Effector CD8-positive, alpha-beta T cell (primary cell): ENCODE measurements at regions not wholly inside any gene's neighbourhood (a gene's known extent, or its start where the extent isn't known, plus 50 kb on each side); places are given as distances from the start of the nearest gene placed in this dataset.

Source experiments
- DNase-seq: peaks from one replicate; lab custom pipeline; 2025; lab: John Stamatoyannopoulos, UW

- DNase-seq, result no peak
Measured at GRCh38 chr13:106129993-106130392, 405.5 kb downstream of the EFNB2 start.

GRCh38 chr13:106129273-106129672 is 406.2 kb downstream of the EFNB2 start:
- no peak for DNase-seq

GRCh38 chr13:106122234-106122633 is 413.2 kb downstream of the EFNB2 start:
- DNase-seq, result no peak

GRCh38 chr13:106121173-106121754 is 414.2 kb downstream of the EFNB2 start:
- no peak for DNase-seq

GRCh38 chr13:106118996-106119395 is 416.5 kb downstream of the EFNB2 start:
- no peak for DNase-seq

- DNase-seq, result no peak
Measured at GRCh38 chr13:106118050-106118449, 417.4 kb downstream of the EFNB2 start.

GRCh38 chr13:106117640-106118039 is 417.8 kb downstream of the EFNB2 start:
- DNase-seq, result no peak

GRCh38 chr13:106117035-106117434 is 418.4 kb downstream of the EFNB2 start:
- no peak for DNase-seq

GRCh38 chr13:106115081-106115480 is 420.4 kb downstream of the EFNB2 start:
- no peak for DNase-seq

- DNase-seq, result no peak
Measured at GRCh38 chr13:106113796-106114195, 421.7 kb downstream of the EFNB2 start.

- DNase-seq, result no peak
Measured at GRCh38 chr13:106112191-106112590, 423.3 kb downstream of the EFNB2 start.

GRCh38 chr13:106110241-106110855 is 425.1 kb downstream of the EFNB2 start:
- DNase-seq, result no peak

GRCh38 chr13:106109391-106109791 is 426.1 kb downstream of the EFNB2 start:
- DNase-seq, result no peak

GRCh38 chr13:106108346-106108745 is 427.1 kb downstream of the EFNB2 start:
- DNase-seq, result no peak

GRCh38 chr13:106107061-106107460 is 428.4 kb downstream of the EFNB2 start:
- DNase-seq, result no peak

GRCh38 chr13:106105153-106105552 is 430.3 kb downstream of the EFNB2 start:
- no peak for DNase-seq

GRCh38 chr13:106104281-106104901 is 431.1 kb downstream of the EFNB2 start:
- DNase-seq, result no peak

- DNase-seq, result no peak
Measured at GRCh38 chr13:106103779-106104178, 431.7 kb downstream of the EFNB2 start.

- DNase-seq, result no peak
Measured at GRCh38 chr13:106102786-106103185, 432.7 kb downstream of the EFNB2 start.

- no peak for DNase-seq
Measured at GRCh38 chr13:106101201-106101600, 434.3 kb downstream of the EFNB2 start.

- no peak for DNase-seq
Measured at GRCh38 chr13:106100171-106100919, 435.1 kb downstream of the EFNB2 start.

- DNase-seq, result no peak
Measured at GRCh38 chr13:106099765-106100164, 435.7 kb downstream of the EFNB2 start.

- DNase-seq, result no peak
Measured at GRCh38 chr13:106098778-106099177, 436.7 kb downstream of the EFNB2 start.
